Non-pigmented ciliary epithelial cell (primary cell): ENCODE measurements at regions not wholly inside any gene's neighbourhood (a gene's known extent, or its start where the extent isn't known, plus 50 kb on each side); places are given as distances from the start of the nearest gene placed in this dataset.

ENCODE experiments used
- DNase-seq: peaks from one replicate; pipeline ENCODE4 v3.0.0-alpha.2; 2010; ENCODE audit warnings: low read depth

- DNase-seq = no peak
Observed at GRCh38 chr11:45473341-45473895, 187.3 kb upstream of the SYT13 start.

GRCh38 chr11:45472716-45473317, 186.7 kb upstream of the SYT13 start:
- DNase-seq = no peak

GRCh38 chr11:45471266-45471665, 185.1 kb upstream of the SYT13 start:
- no peak for DNase-seq

- DNase-seq = no peak
Observed at GRCh38 chr11:45470794-45471167, 184.6 kb upstream of the SYT13 start.

GRCh38 chr11:45470151-45470793, 184.1 kb upstream of the SYT13 start:
- DNase-seq = no peak

GRCh38 chr11:45468267-45468856, 182.2 kb upstream of the SYT13 start:
- DNase-seq = no peak

- DNase-seq = no peak
Observed at GRCh38 chr11:45463541-45463940, 177.4 kb upstream of the SYT13 start.

- no peak for DNase-seq
Observed at GRCh38 chr11:45461514-45461913, 175.4 kb upstream of the SYT13 start.

- DNase-seq = no peak
Observed at GRCh38 chr11:45459491-45459890, 173.3 kb upstream of the SYT13 start.

GRCh38 chr11:45458269-45458668, 172.1 kb upstream of the SYT13 start:
- no peak for DNase-seq

GRCh38 chr11:45457649-45458048, 171.5 kb upstream of the SYT13 start:
- peak; percentile 13 for DNase-seq

- no peak for DNase-seq
Observed at GRCh38 chr11:45456686-45457085, 170.5 kb upstream of the SYT13 start.

GRCh38 chr11:45455536-45455935, 169.4 kb upstream of the SYT13 start:
- DNase-seq = no peak

GRCh38 chr11:45454917-45455401, 168.8 kb upstream of the SYT13 start:
- no peak for DNase-seq

- no peak for DNase-seq
Observed at GRCh38 chr11:45453721-45454120, 167.6 kb upstream of the SYT13 start.

GRCh38 chr11:45451766-45452440, 165.8 kb upstream of the SYT13 start:
- DNase-seq = no peak

- DNase-seq = no peak
Observed at GRCh38 chr11:45450189-45450588, 164.0 kb upstream of the SYT13 start.

- DNase-seq = no peak
Observed at GRCh38 chr11:45449036-45449601, 163.0 kb upstream of the SYT13 start.

- no peak for DNase-seq
Observed at GRCh38 chr11:45448561-45448960, 162.4 kb upstream of the SYT13 start.

GRCh38 chr11:45446998-45447397, 160.9 kb upstream of the SYT13 start:
- DNase-seq = no peak

GRCh38 chr11:45446434-45446833, 160.3 kb upstream of the SYT13 start:
- no peak for DNase-seq

GRCh38 chr11:45444796-45445195, 158.7 kb upstream of the SYT13 start:
- DNase-seq = no peak
